HFFc6 (cell line): ENCODE measurements at regions not wholly inside any gene's neighbourhood (a gene's known extent, or its start where the extent isn't known, plus 50 kb on each side); places are given as distances from the start of the nearest gene placed in this dataset.

Source experiments
- DNase-seq: peaks from one replicate; pipeline ENCODE4 v3.0.0-alpha.2; 2018
- H3K27ac Mint-ChIP-seq: 2 replicates; pipeline ENCODE4 v1.8.0; 2020; ENCODE audit warnings: mild to moderate bottlenecking, mixed read lengths
- H3K27me3 Mint-ChIP-seq: 2 replicates; pipeline ENCODE4 v1.8.0; 2021; ENCODE audit warnings: mild to moderate bottlenecking, moderate library complexity, mixed read lengths; ENCODE audit not compliant: insufficient read depth
- H3K36me3 Mint-ChIP-seq: 2 replicates; pipeline ENCODE4 v1.8.0; 2021; ENCODE audit warnings: low read depth, mixed read lengths
- H3K4me1 Mint-ChIP-seq: 2 replicates; pipeline ENCODE4 v1.8.0; 2020; ENCODE audit warnings: low read depth, mixed read lengths
- H3K4me3 Mint-ChIP-seq: 2 replicates; pipeline ENCODE4 v1.8.0; 2020; ENCODE audit warnings: mild to moderate bottlenecking, moderate library complexity, mixed read lengths
- H3K9me3 Mint-ChIP-seq: 2 replicates; pipeline ENCODE4 v1.8.0; 2020; ENCODE audit warnings: mild to moderate bottlenecking, mixed read lengths
- CTCF ChIP-seq: fragments of 200-600 bp; sonication (generic); IDR thresholded peaks from 2 replicates; pipeline ENCODE4 v1.5.0; 2021; ENCODE audit warnings: antibody characterized with exemption, mild to moderate bottlenecking

- Mint-ChIP-seq H3K27me3 (peaks cover 7% of the 10 kb centered on the region), H3K27ac (no peak overlapping the region)
- DNase-seq: no peak
Observed at GRCh38 chr1:99527078-99527477, 118.8 kb upstream of the PALMD start.

GRCh38 chr1:99527545-99527944, 118.4 kb upstream of the PALMD start:
- no peak for TF ChIP-seq CTCF
- no peaks in the 10 kb centered on the region for H3K36me3 Mint-ChIP-seq

More at GRCh38 chr1:99527078-99527477, 118.8 kb upstream of the PALMD start:
- Mint-ChIP-seq H3K4me1 (no peaks in the 10 kb centered on the region), H3K4me3 (no peak overlapping the region), H3K9me3 (no peaks in the 10 kb centered on the region), H3K36me3 (no peaks in the 10 kb centered on the region)
- peak; percentile 68 for TF ChIP-seq CTCF

GRCh38 chr1:99529002-99529401, 116.9 kb upstream of the PALMD start:
- TF ChIP-seq CTCF: no peak
- Mint-ChIP-seq H3K36me3 (no peaks in the 10 kb centered on the region), H3K4me3 (no peak overlapping the region), H3K4me1 (no peaks in the 10 kb centered on the region), H3K9me3 (no peaks in the 10 kb centered on the region), H3K27me3 (peaks cover 13% of the 10 kb centered on the region), H3K27ac (no peak overlapping the region)
- no peak for DNase-seq

More at GRCh38 chr1:99527545-99527944, 118.4 kb upstream of the PALMD start:
- H3K9me3 Mint-ChIP-seq: no peaks in the 10 kb centered on the region
- DNase-seq: no peak
- H3K27me3 Mint-ChIP-seq: peaks cover 12% of the 10 kb centered on the region
- H3K4me1 Mint-ChIP-seq: no peaks in the 10 kb centered on the region
- no peak overlapping the region for H3K4me3 Mint-ChIP-seq
- H3K27ac Mint-ChIP-seq: no peak overlapping the region

- Mint-ChIP-seq H3K4me3 (no peak overlapping the region), H3K27me3 (peaks cover 14% of the 10 kb centered on the region), H3K9me3 (no peaks in the 10 kb centered on the region), H3K27ac (no peak overlapping the region), H3K4me1 (no peaks in the 10 kb centered on the region), H3K36me3 (no peaks in the 10 kb centered on the region)
- DNase-seq: no peak
- TF ChIP-seq CTCF: no peak
Observed at GRCh38 chr1:99531578-99532275, 114.2 kb upstream of the PALMD start.

- Mint-ChIP-seq H3K27me3 (peaks cover 13% of the 10 kb centered on the region), H3K4me1 (no peaks in the 10 kb centered on the region), H3K4me3 (no peak overlapping the region), H3K27ac (no peak overlapping the region), H3K9me3 (no peaks in the 10 kb centered on the region), H3K36me3 (no peaks in the 10 kb centered on the region)
- DNase-seq: no peak
- no peak for TF ChIP-seq CTCF
Observed at GRCh38 chr1:99532276-99532580, 113.7 kb upstream of the PALMD start.
